ENCODE measurements at regions not wholly inside any gene's neighbourhood (a gene's known extent, or its start where the extent isn't known, plus 50 kb on each side); places are given as distances from the start of the nearest gene placed in this dataset.

GRCh38 chr6:137664183-137664582, 170.0 kb upstream of the OLIG3 start:
- no peaks in the 10 kb centered on the region for H3K4me1 Mint-ChIP-seq (ENCODE audit: insufficient read depth, unreplicated experiment)
- no peaks in the 10 kb centered on the region for H3K36me3 Mint-ChIP-seq (ENCODE audit: insufficient read depth, unreplicated experiment)
- no peaks in the 10 kb centered on the region for H3K27me3 Mint-ChIP-seq (ENCODE audit: insufficient read depth, unreplicated experiment)
- POLR2A ChIA-PET, result no interaction called here
- H3K4me3 Mint-ChIP-seq (ENCODE audit: unreplicated experiment), result no peak overlapping the region
- TF ChIP-seq CTCF (IDR thresholded peaks at IDR 0.05; ENCODE audit: unreplicated experiment), result no peak
- CTCF ChIA-PET, result no interaction called here
- no TSS peak for BruUV-seq (replicated peaks)
- no peak for DNase-seq (ENCODE audit: unreplicated experiment)
- intact Hi-C loops (cut with micrococcal nuclease), result no loop called here
- H3K9me3 Mint-ChIP-seq (ENCODE audit: unreplicated experiment), result no peaks in the 10 kb centered on the region
- H3K27ac Mint-ChIP-seq (ENCODE audit: low read depth, unreplicated experiment), result no peak overlapping the region

GRCh38 chr6:137665342-137665934, 171.2 kb upstream of the OLIG3 start:
- H3K27me3 Mint-ChIP-seq (ENCODE audit: insufficient read depth, unreplicated experiment), result no peaks in the 10 kb centered on the region
- H3K4me3 Mint-ChIP-seq (ENCODE audit: unreplicated experiment), result no peak overlapping the region
- CTCF ChIA-PET, result interaction anchor here (0.7 kb wide), 1 partner anchor 1103 kb away, joined by 3 read pairs; no protein-coding TSS in a partner anchor
- H3K9me3 Mint-ChIP-seq (ENCODE audit: unreplicated experiment), result no peaks in the 10 kb centered on the region
- H3K36me3 Mint-ChIP-seq (ENCODE audit: insufficient read depth, unreplicated experiment), result no peaks in the 10 kb centered on the region
- H3K27ac Mint-ChIP-seq (ENCODE audit: low read depth, unreplicated experiment), result no peak overlapping the region
- no peaks in the 10 kb centered on the region for H3K4me1 Mint-ChIP-seq (ENCODE audit: insufficient read depth, unreplicated experiment)
- intact Hi-C loops (cut with micrococcal nuclease), result no loop called here
- POLR2A ChIA-PET, result interaction anchor here (0.5 to 0.6 kb wide), 2 partner anchors 17 to 331 kb away, joined by 3 read pairs; no protein-coding TSS in a partner anchor
- BruUV-seq (replicated peaks), result no TSS peak
- DNase-seq (ENCODE audit: unreplicated experiment), result no peak
- TF ChIP-seq CTCF (IDR thresholded peaks at IDR 0.05; ENCODE audit: unreplicated experiment), result no peak

GRCh38 chr6:137666202-137666774, 172.1 kb upstream of the OLIG3 start:
- ChIA-PET CTCF (interaction anchor here (0.7 kb wide), 1 partner anchor 1104 kb away, joined by 3 read pairs; no protein-coding TSS in a partner anchor), POLR2A (interaction anchor here (0.5 to 0.7 kb wide), 3 partner anchors 18 to 330 kb away, joined by 3 read pairs; no protein-coding TSS in a partner anchor)
- no TSS peak for BruUV-seq (replicated peaks)
- H3K4me3 Mint-ChIP-seq (ENCODE audit: unreplicated experiment), result no peak overlapping the region
- no peaks in the 10 kb centered on the region for H3K36me3 Mint-ChIP-seq (ENCODE audit: insufficient read depth, unreplicated experiment)
- no peak for DNase-seq (ENCODE audit: unreplicated experiment)
- no peak overlapping the region for H3K27ac Mint-ChIP-seq (ENCODE audit: low read depth, unreplicated experiment)
- no peak for TF ChIP-seq CTCF (IDR thresholded peaks at IDR 0.05; ENCODE audit: unreplicated experiment)
- intact Hi-C loops (cut with micrococcal nuclease), result no loop called here
- H3K27me3 Mint-ChIP-seq (ENCODE audit: insufficient read depth, unreplicated experiment), result no peaks in the 10 kb centered on the region
- no peaks in the 10 kb centered on the region for H3K4me1 Mint-ChIP-seq (ENCODE audit: insufficient read depth, unreplicated experiment)
- no peaks in the 10 kb centered on the region for H3K9me3 Mint-ChIP-seq (ENCODE audit: unreplicated experiment)

- TF ChIP-seq CTCF (IDR thresholded peaks at IDR 0.05; ENCODE audit: unreplicated experiment), result no peak
Observed at GRCh38 chr6:137673603-137674002, 179.4 kb upstream of the OLIG3 start.

More at GRCh38 chr6:137673603-137674002, 179.4 kb upstream of the OLIG3 start:
- Mint-ChIP-seq H3K4me3 (ENCODE audit: unreplicated experiment) (no peak overlapping the region), H3K4me1 (ENCODE audit: insufficient read depth, unreplicated experiment) (peaks cover 9% of the 10 kb centered on the region), H3K27ac (ENCODE audit: low read depth, unreplicated experiment) (no peak overlapping the region), H3K9me3 (ENCODE audit: unreplicated experiment) (no peaks in the 10 kb centered on the region), H3K27me3 (ENCODE audit: insufficient read depth, unreplicated experiment) (no peaks in the 10 kb centered on the region), H3K36me3 (ENCODE audit: insufficient read depth, unreplicated experiment) (no peaks in the 10 kb centered on the region)
- DNase-seq (ENCODE audit: unreplicated experiment), result no peak
- no TSS peak for BruUV-seq (replicated peaks)
- ChIA-PET POLR2A (interaction anchor here (0.6 to 0.7 kb wide), 2 partner anchors 46 to 416 kb away, joined by 3 read pairs; no protein-coding TSS in a partner anchor), CTCF (interaction anchor here (1.0 to 1.3 kb wide), 2 partner anchors 13 to 205 kb away, joined by 4 to 7 read pairs; no protein-coding TSS in a partner anchor)
- intact Hi-C loops (cut with micrococcal nuclease), result no loop called here

All from MCF 10A (cell line).